Inflammatory macrophage treated with lipopolysaccharide for 4 hours (primary cell): ENCODE measurements at regions not wholly inside any gene's neighbourhood (a gene's known extent, or its start where the extent isn't known, plus 50 kb on each side); places are given as distances from the start of the nearest gene placed in this dataset.

ENCODE experiments used
- DNase-seq: peaks from one replicate; pipeline ENCODE4 v3.0.0-alpha.2; 2020

GRCh38 chr6:102309700-102310099, 916.2 kb downstream of the GRIK2 start:
- no peak for DNase-seq

DNA sequence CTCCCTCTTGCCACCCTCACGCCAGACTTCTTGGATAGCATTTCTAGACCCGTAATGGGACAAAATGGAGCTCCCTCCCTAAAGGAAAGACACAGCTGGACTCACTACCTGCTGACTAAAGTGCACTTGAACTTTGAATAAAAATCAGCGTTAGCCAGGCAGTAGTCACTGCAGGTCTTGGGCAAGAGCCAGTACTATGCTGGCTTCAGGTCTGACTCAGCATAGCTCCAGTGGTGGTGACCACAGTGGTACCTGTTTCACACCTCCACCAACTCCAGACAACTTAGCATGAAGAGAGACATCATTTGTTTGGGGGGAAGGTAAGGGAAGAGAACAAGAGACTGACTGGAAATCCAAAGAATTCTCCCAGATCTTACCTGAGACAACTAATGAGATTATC, 906.8 kb downstream of the GRIK2 start:
- no peak for DNase-seq

- DNase-seq, result no peak
Observed at GRCh38 chr6:102298051-102298450, 904.5 kb downstream of the GRIK2 start.
